ENCODE measurements at regions not wholly inside any gene's neighbourhood (a gene's known extent, or its start where the extent isn't known, plus 50 kb on each side); places are given as distances from the start of the nearest gene placed in this dataset.

GRCh38 chr4:140809676-140810075, 53.5 kb upstream of the TBC1D9 start:
- DNase-seq (ENCODE audit: low read depth in 4 of 4, low spot score in 3 of 4) = no peak

- no peak for DNase-seq (ENCODE audit: low read depth in 4 of 4, low spot score in 3 of 4)
These were observed 52.1 kb upstream of the TBC1D9 start for GRCh38 chr4:140808256-140808655.

- DNase-seq (ENCODE audit: low read depth in 4 of 4, low spot score in 3 of 4) = peak in 3 of 4 donors; percentile 22 to 41 (median 23)
These were observed 51.5 kb upstream of the TBC1D9 start for GRCh38 chr4:140807491-140808252.

- DNase-seq (ENCODE audit: low read depth in 4 of 4, low spot score in 3 of 4) = no peak
These were observed 50.0 kb upstream of the TBC1D9 start for GRCh38 chr4:140806163-140806562.

Data from right renal pelvis (tissue), 4 donors.